GM18517 (cell line): ENCODE measurements at regions not wholly inside any gene's neighbourhood (a gene's known extent, or its start where the extent isn't known, plus 50 kb on each side); places are given as distances from the start of the nearest gene placed in this dataset.
"Not testable (repeated sequence)": the region's sequence is repeated elsewhere in the genome, so short reads cannot be mapped to it uniquely, and the experiment has no call there.

Experiments
- ATAC-seq: cut with Tn5 transposase; IDR thresholded peaks from one replicate; pipeline ENCODE4 v1.9.1; 2021; ENCODE audit warnings: mild to moderate bottlenecking, moderate library complexity; ENCODE audit not compliant: unreplicated experiment

DNA sequence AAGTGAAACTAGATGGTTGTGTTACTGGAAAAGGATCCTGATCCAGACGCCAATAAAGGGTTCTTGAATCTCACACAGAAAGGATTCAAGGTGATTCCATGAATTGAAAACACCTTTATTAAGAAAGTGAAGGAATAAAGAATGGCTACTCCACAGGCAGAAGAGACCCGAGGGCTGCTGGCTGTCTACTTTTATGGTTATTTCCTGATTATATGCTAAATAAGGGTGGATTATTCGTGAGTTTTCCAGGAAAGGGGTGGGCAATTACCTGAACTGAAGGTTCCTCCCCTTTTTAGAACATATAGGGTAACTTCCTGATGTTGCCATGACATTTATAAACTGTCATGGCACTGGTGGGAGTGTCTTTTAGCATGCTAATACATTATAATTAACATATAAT lies 50.9 kb upstream of the WARS2 start:
- ATAC-seq, result no peak

DNA sequence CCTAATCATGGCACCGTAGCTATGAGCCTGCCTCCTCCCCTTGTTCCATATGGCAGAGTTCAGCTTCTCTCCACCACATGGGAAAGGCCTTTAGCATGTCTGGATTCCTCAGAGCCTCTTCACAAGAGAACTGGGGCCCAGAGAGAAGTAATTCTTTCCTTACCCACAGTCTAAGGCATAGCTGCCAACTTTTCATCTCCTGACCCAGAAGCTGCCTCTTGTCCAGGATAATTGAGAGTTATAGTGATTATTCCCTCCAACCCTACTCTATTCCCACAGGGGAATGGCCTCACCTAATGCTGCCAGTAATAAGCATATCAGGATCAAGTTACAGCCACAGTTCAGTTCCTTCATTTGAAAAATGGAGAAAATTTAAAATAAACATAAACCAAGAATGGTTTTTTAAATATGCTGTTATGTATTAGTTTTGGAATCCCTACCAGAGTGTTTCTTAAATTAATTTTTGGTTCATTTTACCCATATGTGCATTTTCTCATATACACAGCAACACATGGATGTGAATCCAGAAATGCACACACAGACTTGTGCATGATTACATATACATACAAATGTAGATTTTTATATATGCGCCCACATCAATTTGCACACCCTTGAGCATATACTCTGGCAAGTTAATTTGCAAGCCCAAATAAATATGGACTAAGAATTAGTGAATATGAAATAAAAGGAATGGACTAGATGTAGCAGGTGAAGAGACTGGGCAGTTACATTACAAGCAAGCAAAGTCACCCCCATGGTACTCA lies 63.9 kb upstream of the WARS2 start:
- ATAC-seq, result no peak

- ATAC-seq, result no peak
Measured at GRCh38 chr1:119204961-119205357, 64.5 kb upstream of the WARS2 start.

DNA sequence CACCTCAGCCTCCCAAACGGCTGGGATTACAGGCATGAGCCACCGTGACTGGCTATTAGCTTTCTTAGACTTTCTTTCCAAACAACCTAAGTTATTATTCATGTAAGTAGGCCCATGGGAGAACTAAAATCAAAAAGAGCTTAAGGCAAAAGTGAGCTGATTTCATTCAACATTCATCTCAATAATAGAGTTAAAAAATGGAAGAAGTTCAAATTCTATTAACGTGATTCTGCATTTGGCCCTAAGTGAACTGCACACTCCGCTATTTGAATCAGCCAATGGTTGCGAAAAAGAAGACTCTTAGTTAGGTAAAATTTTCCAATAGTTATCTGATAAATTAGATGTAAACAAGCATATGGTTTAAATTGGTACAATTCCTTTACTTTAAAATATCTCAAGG lies 68.6 kb upstream of the WARS2 start:
- ATAC-seq, result no peak

GRCh38 chr1:119209596-119210295 lies 69.3 kb upstream of the WARS2 start:
- no peak for ATAC-seq

DNA sequence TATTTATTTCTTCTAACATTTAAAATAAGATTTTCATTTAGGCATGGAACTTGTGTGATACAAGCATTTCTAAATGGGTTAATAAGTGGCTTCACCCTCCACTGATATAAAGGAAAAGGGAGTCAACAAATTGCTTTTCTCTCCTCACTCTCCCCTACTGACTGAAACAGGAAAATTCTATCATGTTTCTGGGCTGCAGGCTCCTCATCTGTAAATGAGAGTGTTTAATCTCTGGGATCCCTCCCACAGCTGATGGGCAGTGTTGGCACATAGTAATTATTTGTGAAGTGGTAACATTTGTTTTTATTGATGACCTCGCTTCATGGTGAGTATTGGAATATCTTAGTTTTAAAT lies 69.8 kb upstream of the WARS2 start:
- no peak for ATAC-seq

GRCh38 chr1:119213213-119213612 lies 72.8 kb upstream of the WARS2 start:
- not testable (repeated sequence) for ATAC-seq

GRCh38 chr1:119214961-119215360 lies 74.5 kb upstream of the WARS2 start:
- ATAC-seq, result not testable (repeated sequence)

- ATAC-seq, result no peak
Measured at GRCh38 chr1:119217309-119217828, 76.9 kb upstream of the WARS2 start.

- ATAC-seq, result no peak
Measured at GRCh38 chr1:119219711-119220110, 79.3 kb upstream of the WARS2 start.

- ATAC-seq, result no peak
Measured at GRCh38 chr1:119220991-119221390, 80.5 kb upstream of the WARS2 start.

DNA sequence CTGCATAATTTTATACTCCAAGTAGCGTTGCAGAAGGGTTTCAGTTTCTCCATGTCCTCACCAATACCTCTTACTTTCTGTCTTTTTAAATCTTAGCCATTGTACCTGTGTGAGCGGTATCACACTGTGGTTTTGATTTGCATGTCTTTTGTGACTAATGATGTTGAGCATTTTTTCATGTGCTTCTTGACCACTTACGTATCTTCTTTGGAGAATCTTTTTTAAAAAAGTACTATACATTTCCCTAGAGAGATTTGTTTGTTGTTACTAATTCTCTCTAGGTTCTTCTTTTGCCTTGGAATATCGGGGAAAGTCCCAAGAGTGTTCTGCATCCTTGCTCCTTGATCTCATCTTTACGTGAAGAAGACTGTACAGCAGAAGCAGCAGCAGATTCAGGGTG lies 81.8 kb upstream of the WARS2 start:
- ATAC-seq, result peak; percentile 81

DNA sequence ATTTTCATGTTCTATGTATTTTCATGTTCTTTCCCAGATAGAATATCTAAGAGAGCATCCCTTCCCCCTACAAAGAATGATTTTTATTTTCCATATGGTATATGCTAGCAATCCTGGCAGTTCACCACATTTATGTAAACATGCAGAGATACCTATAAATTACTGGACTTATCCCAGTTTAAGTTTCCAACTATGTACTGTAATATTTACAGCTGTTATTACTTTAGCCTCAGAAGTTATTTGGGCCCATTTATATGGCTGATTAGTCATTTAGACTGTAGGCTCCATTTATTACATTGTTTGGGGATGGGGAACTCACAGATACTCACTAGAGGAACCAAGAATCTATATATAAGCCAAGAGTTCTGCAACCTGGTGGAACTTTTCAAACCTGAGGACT lies 84.8 kb upstream of the WARS2 start:
- no peak for ATAC-seq

- no peak for ATAC-seq
Measured at GRCh38 chr1:119225831-119226230, 85.4 kb upstream of the WARS2 start.

GRCh38 chr1:119226321-119226720 lies 85.9 kb upstream of the WARS2 start:
- no peak for ATAC-seq

- ATAC-seq, result no peak
Measured at GRCh38 chr1:119226913-119227312, 86.5 kb upstream of the WARS2 start.

- no peak for ATAC-seq
Measured at GRCh38 chr1:119227456-119227855, 87.0 kb upstream of the WARS2 start.

- no peak for ATAC-seq
Measured at GRCh38 chr1:119228335-119229080, 88.1 kb upstream of the WARS2 start.

GRCh38 chr1:119235120-119235519 lies 94.7 kb upstream of the WARS2 start:
- no peak for ATAC-seq

- no peak for ATAC-seq
Measured at GRCh38 chr1:119245881-119246280, 105.4 kb upstream of the WARS2 start.

- ATAC-seq, result no peak
Measured at GRCh38 chr1:119249283-119249682, 108.8 kb upstream of the WARS2 start.

DNA sequence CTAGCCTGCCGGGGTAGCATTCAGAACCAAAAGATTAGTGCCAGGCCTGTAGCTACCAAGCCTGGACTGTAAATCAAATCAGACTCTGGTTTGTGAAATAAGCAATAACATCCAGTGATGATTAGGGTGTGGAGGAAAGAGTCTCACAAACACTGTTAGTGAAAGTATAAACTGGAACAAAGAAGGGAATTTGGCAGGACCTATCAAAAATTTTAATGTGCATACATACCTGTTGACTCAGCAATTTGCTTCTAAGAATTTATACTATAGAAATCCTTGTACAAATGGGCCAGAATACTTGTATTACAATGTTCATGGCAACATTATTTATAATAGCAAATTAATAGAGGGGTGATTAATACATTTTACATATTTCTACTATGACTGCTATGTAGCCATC lies 109.8 kb upstream of the WARS2 start:
- no peak for ATAC-seq
